Vagina (tissue), 2 donors: ENCODE measurements at regions not wholly inside any gene's neighbourhood (a gene's known extent, or its start where the extent isn't known, plus 50 kb on each side); places are given as distances from the start of the nearest gene placed in this dataset.

Source experiments
- DNase-seq, 2 donors: peaks; one replicate each; pipeline ENCODE4 v3.0.0-alpha.2; 2017; ENCODE audit errors: extremely low spot score in 2 of 2
- H3K27ac ChIP-seq: fragments of 200-600 bp; sonication (generic); one replicate; pipeline ENCODE4 v1.5.1; 2019
- H3K27me3 ChIP-seq: fragments of 200-600 bp; sonication (generic); one replicate; pipeline ENCODE4 v1.5.1; 2019
- H3K36me3 ChIP-seq, 2 donors: fragments of 200-600 bp; sonication (generic); one replicate each; pipeline ENCODE4 v1.5.1; 2017 to 2019
- H3K4me1 ChIP-seq: fragments of 200-600 bp; sonication (generic); one replicate; pipeline ENCODE4 v1.5.1; 2019
- H3K4me3 ChIP-seq, 2 donors: fragments of 200-600 bp; sonication (generic); 1 replicate in 1 of 2; 2 replicates in 1 of 2; pipeline ENCODE4 v1.5.1; 2016 to 2019
- H3K9me3 ChIP-seq: fragments of 200-600 bp; sonication (generic); one replicate; pipeline ENCODE4 v1.5.1; 2019
- CTCF ChIP-seq, 3 experiments: fragments of 450-650 bp in 2 of 3; fragments of 200-600 bp in 1 of 3; sonication (generic) in 1 of 3; IDR thresholded peaks; one replicate each; pipeline ENCODE4 v1.5.1; 2017 to 2019; ENCODE audit warnings: antibody characterized with exemption in 3 of 3, mild to moderate bottlenecking in 2 of 3, moderate library complexity in 2 of 3
- POLR2A ChIP-seq, 2 donors: fragments of 450-650 bp; IDR thresholded peaks; one replicate each; pipeline ENCODE4 v1.6.1; 2017; ENCODE audit warnings: antibody characterized with exemption in 2 of 2, mild to moderate bottlenecking in 2 of 2, moderate library complexity in 2 of 2
- POLR2AphosphoS5 ChIP-seq, 2 donors: sonication (generic); formaldehyde crosslinking; IDR thresholded peaks; one replicate each; pipeline ENCODE4 v1.9.0; 2017; ENCODE audit warnings: antibody characterized with exemption in 2 of 2, mild to moderate bottlenecking in 2 of 2, low read depth in 1 of 2; ENCODE audit not compliant: insufficient read depth in 1 of 2
- intact Hi-C: fragments of 100-400 bp; cut with DNase I; formaldehyde crosslinking; loops from one replicate; pipeline ENCODE4 v1.15.1; 2023

- no peak overlapping the region for H3K27ac ChIP-seq
- intact Hi-C loops = no loop called here
- H3K9me3 ChIP-seq = no peaks in the 10 kb centered on the region
Measured at GRCh38 chr11:36775130-36775529, 177.1 kb upstream of the RAG2 start.

GRCh38 chr11:36774603-36775002, 176.6 kb upstream of the RAG2 start:
- DNase-seq = no peak
- Histone ChIP-seq H3K4me3 (no peak overlapping the region), H3K4me1 (no peaks in the 10 kb centered on the region), H3K27ac (no peak overlapping the region), H3K27me3 (no peaks in the 10 kb centered on the region), H3K36me3 (no peaks in the 10 kb centered on the region), H3K9me3 (no peaks in the 10 kb centered on the region)
- intact Hi-C loops = no loop called here
- no peak for TF ChIP-seq POLR2A (IDR thresholded peaks at IDR 0.05)
- TF ChIP-seq CTCF (IDR thresholded peaks at IDR 0.05) = no peak
- TF ChIP-seq POLR2AphosphoS5 (IDR thresholded peaks at IDR 0.05; ENCODE audit: insufficient read depth in 1 of 2, low read depth in 1 of 2) = no peak

More at GRCh38 chr11:36775130-36775529, 177.1 kb upstream of the RAG2 start:
- no peaks in the 10 kb centered on the region for H3K36me3 ChIP-seq
- H3K27me3 ChIP-seq = no peaks in the 10 kb centered on the region
- no peaks in the 10 kb centered on the region for H3K4me1 ChIP-seq
- no peak for DNase-seq
- no peak overlapping the region for H3K4me3 ChIP-seq
- no peak for TF ChIP-seq POLR2A (IDR thresholded peaks at IDR 0.05)
- TF ChIP-seq CTCF (IDR thresholded peaks at IDR 0.05) = no peak
- TF ChIP-seq POLR2AphosphoS5 (IDR thresholded peaks at IDR 0.05; ENCODE audit: insufficient read depth in 1 of 2, low read depth in 1 of 2) = no peak

GRCh38 chr11:36763187-36763586, 165.2 kb upstream of the RAG2 start:
- intact Hi-C loops = no loop called here
- DNase-seq = no peak
- TF ChIP-seq POLR2A (IDR thresholded peaks at IDR 0.05) (no peak), CTCF (IDR thresholded peaks at IDR 0.05) (no peak), POLR2AphosphoS5 (IDR thresholded peaks at IDR 0.05; ENCODE audit: insufficient read depth in 1 of 2, low read depth in 1 of 2) (no peak)

GRCh38 chr11:36757075-36757474, 159.0 kb upstream of the RAG2 start:
- H3K27ac ChIP-seq = no peak overlapping the region
- intact Hi-C loops = no loop called here
- H3K4me3 ChIP-seq = no peak overlapping the region
- no peaks in the 10 kb centered on the region for H3K9me3 ChIP-seq
- DNase-seq = no peak
- no peaks in the 10 kb centered on the region for H3K4me1 ChIP-seq
- no peaks in the 10 kb centered on the region for H3K27me3 ChIP-seq
- TF ChIP-seq POLR2AphosphoS5 (IDR thresholded peaks at IDR 0.05; ENCODE audit: insufficient read depth in 1 of 2, low read depth in 1 of 2) = no peak
- TF ChIP-seq CTCF (IDR thresholded peaks at IDR 0.05) = no peak
- no peak for TF ChIP-seq POLR2A (IDR thresholded peaks at IDR 0.05)
- no peaks in the 10 kb centered on the region for H3K36me3 ChIP-seq

More at GRCh38 chr11:36763187-36763586, 165.2 kb upstream of the RAG2 start:
- Histone ChIP-seq H3K4me1 (no peaks in the 10 kb centered on the region), H3K27ac (no peak overlapping the region), H3K36me3 (no peaks in the 10 kb centered on the region), H3K9me3 (no peaks in the 10 kb centered on the region), H3K4me3 (no peak overlapping the region), H3K27me3 (no peaks in the 10 kb centered on the region)

GRCh38 chr11:36753960-36754359, 155.9 kb upstream of the RAG2 start:
- Histone ChIP-seq H3K4me1 (no peaks in the 10 kb centered on the region), H3K27me3 (no peaks in the 10 kb centered on the region), H3K9me3 (no peaks in the 10 kb centered on the region), H3K27ac (no peak overlapping the region), H3K36me3 (no peaks in the 10 kb centered on the region), H3K4me3 (no peak overlapping the region)
- no peak for TF ChIP-seq POLR2A (IDR thresholded peaks at IDR 0.05)
- no peak for TF ChIP-seq POLR2AphosphoS5 (IDR thresholded peaks at IDR 0.05; ENCODE audit: insufficient read depth in 1 of 2, low read depth in 1 of 2)
- no peak for TF ChIP-seq CTCF (IDR thresholded peaks at IDR 0.05)
- no peak for DNase-seq
- intact Hi-C loops = no loop called here
